ENCODE measurements at regions not wholly inside any gene's neighbourhood (a gene's known extent, or its start where the extent isn't known, plus 50 kb on each side); places are given as distances from the start of the nearest gene placed in this dataset.

DNA sequence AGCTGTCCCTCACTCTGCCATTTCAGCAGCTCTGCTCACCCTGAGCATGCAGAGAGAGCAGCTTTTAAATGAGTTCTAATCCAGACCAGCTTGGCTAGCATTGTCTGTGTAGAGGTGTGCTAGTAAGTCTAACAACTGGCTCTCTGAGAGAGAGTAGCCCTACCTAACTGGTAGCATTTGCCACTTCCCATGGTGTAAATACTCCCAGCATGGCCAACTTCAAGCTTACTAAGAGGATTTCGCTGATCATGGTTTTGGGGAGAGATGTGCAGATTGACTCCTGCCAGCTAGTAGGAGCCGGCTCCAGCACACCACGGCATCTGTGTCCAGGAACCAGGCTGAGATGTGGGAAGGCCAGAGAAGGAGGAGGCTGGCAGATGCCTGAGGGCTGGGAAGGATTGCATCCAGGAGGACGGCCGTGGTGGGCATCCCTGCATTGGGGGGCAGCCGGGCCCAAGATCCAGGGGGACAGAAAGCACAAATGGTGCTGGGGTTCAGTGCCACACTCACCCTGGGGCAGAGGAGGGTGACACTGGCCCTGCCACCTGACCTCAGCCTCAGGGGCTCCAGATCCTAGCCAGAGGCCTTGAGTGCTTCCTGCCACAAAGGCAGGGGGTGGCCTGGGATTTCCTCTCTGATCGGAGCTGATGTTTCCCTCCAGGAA is 394.9 kb upstream of the TNRC6C start:
- Histone ChIP-seq H3K79me2 (ENCODE audit: low read depth) (no peaks in the 10 kb centered on the region), H3K27me3 (ENCODE audit: insufficient read depth, low read depth) (peaks cover 82% of the 10 kb centered on the region), H3K4me1 (replicated peaks; ENCODE audit: insufficient read depth) (no peaks in the 10 kb centered on the region), H3F3A (ENCODE audit: insufficient read depth, low read depth) (no peaks in the 10 kb centered on the region), H3K36me3 (ENCODE audit: low read depth) (no peaks in the 10 kb centered on the region), H3K4me3 (no peak overlapping the region), H3K27ac (no peak overlapping the region), H3K4me2 (no peak overlapping the region), H3K9me3 (ENCODE audit: insufficient read depth, low read depth) (no peaks in the 10 kb centered on the region), H2AFZ (no peak overlapping the region), H3K9me2 (ENCODE audit: insufficient read depth) (no peaks in the 10 kb centered on the region), H4K20me1 (ENCODE audit: insufficient read depth) (no peaks in the 10 kb centered on the region)
- TF ChIP-seq EZH2 (IDR thresholded peaks at IDR 0.05; ENCODE audit: low read depth), result no peak
- TF ChIP-seq, protein P1, sequence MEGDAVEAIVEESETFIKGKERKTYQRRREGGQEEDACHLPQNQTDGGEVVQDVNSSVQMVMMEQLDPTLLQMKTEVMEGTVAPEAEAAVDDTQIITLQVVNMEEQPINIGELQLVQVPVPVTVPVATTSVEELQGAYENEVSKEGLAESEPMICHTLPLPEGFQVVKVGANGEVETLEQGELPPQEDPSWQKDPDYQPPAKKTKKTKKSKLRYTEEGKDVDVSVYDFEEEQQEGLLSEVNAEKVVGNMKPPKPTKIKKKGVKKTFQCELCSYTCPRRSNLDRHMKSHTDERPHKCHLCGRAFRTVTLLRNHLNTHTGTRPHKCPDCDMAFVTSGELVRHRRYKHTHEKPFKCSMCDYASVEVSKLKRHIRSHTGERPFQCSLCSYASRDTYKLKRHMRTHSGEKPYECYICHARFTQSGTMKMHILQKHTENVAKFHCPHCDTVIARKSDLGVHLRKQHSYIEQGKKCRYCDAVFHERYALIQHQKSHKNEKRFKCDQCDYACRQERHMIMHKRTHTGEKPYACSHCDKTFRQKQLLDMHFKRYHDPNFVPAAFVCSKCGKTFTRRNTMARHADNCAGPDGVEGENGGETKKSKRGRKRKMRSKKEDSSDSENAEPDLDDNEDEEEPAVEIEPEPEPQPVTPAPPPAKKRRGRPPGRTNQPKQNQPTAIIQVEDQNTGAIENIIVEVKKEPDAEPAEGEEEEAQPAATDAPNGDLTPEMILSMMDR (conservative IDR thresholded peaks at IDR 0.05), result no peak
- intact Hi-C loops (cut with micrococcal nuclease; ENCODE audit: unreplicated experiment), result no loop called here
- BruUV-seq (replicated peaks), result no TSS peak
- ChIA-PET POLR2A (ENCODE audit: unreplicated experiment) (no interaction called here), CTCF (no interaction called here)
- DNase-seq, result no peak

DNA sequence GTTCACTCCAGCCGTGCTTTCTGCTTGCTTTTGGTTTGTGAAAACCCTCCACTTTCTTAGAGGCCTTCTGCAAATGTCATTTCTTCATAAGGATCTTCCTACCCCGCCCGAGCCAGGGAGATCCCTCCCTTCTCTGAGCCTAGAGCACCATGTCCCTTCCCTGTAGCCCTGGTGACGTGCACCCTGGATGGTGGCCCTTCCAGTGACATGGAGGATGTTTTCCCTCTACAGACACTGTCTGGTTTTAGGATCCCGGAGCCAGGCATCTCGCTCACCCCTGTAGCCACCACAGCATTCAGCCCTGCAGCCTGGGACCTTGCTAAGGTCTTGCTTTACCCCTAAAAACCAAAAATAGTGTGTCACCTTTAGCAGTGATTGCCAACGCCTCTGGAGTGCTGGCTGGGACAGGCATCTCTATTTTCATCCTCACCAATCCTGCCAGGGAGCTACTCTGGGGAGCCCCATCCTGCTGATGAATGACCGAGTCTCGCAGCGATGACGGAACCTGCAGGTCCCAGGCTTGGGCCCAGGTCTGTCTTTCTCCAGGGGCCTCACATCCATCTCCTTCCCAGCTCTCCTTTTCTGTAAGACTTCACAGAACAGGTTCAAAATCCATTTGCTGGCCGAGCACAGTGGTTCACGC is 394.1 kb upstream of the TNRC6C start:
- no peak for DNase-seq
- intact Hi-C loops (cut with micrococcal nuclease; ENCODE audit: unreplicated experiment), result no loop called here
- H4K20me1 ChIP-seq (ENCODE audit: insufficient read depth), result no peaks in the 10 kb centered on the region
- H3K4me3 ChIP-seq, result no peak overlapping the region
- no peaks in the 10 kb centered on the region for H3K9me2 ChIP-seq (ENCODE audit: insufficient read depth)
- BruUV-seq (replicated peaks), result no TSS peak
- no peak overlapping the region for H3K27ac ChIP-seq
- POLR2A ChIA-PET (ENCODE audit: unreplicated experiment), result no interaction called here
- peaks cover 82% of the 10 kb centered on the region for H3K27me3 ChIP-seq (ENCODE audit: insufficient read depth, low read depth)
- CTCF ChIA-PET, result no interaction called here
- H3K79me2 ChIP-seq (ENCODE audit: low read depth), result no peaks in the 10 kb centered on the region
- no peaks in the 10 kb centered on the region for H3K4me1 ChIP-seq (replicated peaks; ENCODE audit: insufficient read depth)
- H3K4me2 ChIP-seq, result no peak overlapping the region
- no peaks in the 10 kb centered on the region for H3K36me3 ChIP-seq (ENCODE audit: low read depth)
- no peak overlapping the region for H2AFZ ChIP-seq
- H3K9me3 ChIP-seq (ENCODE audit: insufficient read depth, low read depth), result no peaks in the 10 kb centered on the region
- H3F3A ChIP-seq (ENCODE audit: insufficient read depth, low read depth), result no peaks in the 10 kb centered on the region
- TF ChIP-seq EZH2 (IDR thresholded peaks at IDR 0.05; ENCODE audit: low read depth), result no peak
- TF ChIP-seq, protein P1 (conservative IDR thresholded peaks at IDR 0.05), result no peak

DNA sequence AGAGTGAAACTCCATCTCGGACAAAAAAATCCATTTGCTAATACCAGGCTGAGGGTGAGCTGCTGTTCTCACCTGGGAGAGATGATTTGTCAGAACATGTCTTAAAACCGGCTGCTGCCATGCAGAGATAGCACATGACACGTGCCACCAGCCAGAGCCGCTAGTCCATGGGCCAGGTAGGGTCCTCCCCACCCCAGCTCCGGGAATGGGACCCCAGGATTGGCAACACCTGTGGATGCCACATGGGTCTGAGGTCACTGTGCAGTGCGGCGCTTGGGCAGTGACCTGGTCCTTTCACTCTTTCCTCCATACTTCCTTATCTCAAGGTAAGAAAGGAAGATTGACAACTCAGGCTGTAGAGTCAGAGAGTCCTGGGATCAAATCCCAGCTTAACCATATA is 393.3 kb upstream of the TNRC6C start:
- H3K9me3 ChIP-seq (ENCODE audit: insufficient read depth, low read depth), result no peaks in the 10 kb centered on the region
- BruUV-seq (replicated peaks), result no TSS peak
- H3K27me3 ChIP-seq (ENCODE audit: insufficient read depth, low read depth), result peaks cover 81% of the 10 kb centered on the region
- TF ChIP-seq, protein P1 (conservative IDR thresholded peaks at IDR 0.05), result no peak
- no peak for TF ChIP-seq EZH2 (IDR thresholded peaks at IDR 0.05; ENCODE audit: low read depth)
- H3K79me2 ChIP-seq (ENCODE audit: low read depth), result no peaks in the 10 kb centered on the region
- H3K36me3 ChIP-seq (ENCODE audit: low read depth), result no peaks in the 10 kb centered on the region
- no peak overlapping the region for H3K4me3 ChIP-seq
- no peaks in the 10 kb centered on the region for H3K4me1 ChIP-seq (replicated peaks; ENCODE audit: insufficient read depth)
- no peak overlapping the region for H3K4me2 ChIP-seq
- no peak overlapping the region for H3K27ac ChIP-seq
- intact Hi-C loops (cut with micrococcal nuclease; ENCODE audit: unreplicated experiment), result no loop called here
- no peak for DNase-seq
- ChIA-PET CTCF (no interaction called here), POLR2A (ENCODE audit: unreplicated experiment) (no interaction called here)
- no peaks in the 10 kb centered on the region for H3K9me2 ChIP-seq (ENCODE audit: insufficient read depth)
- H2AFZ ChIP-seq, result no peak overlapping the region
- no peaks in the 10 kb centered on the region for H4K20me1 ChIP-seq (ENCODE audit: insufficient read depth)
- no peaks in the 10 kb centered on the region for H3F3A ChIP-seq (ENCODE audit: insufficient read depth, low read depth)
